ENCODE measurements at regions not wholly inside any gene's neighbourhood (a gene's known extent, or its start where the extent isn't known, plus 50 kb on each side); places are given as distances from the start of the nearest gene placed in this dataset.

- no peak for DNase-seq (ENCODE audit: low read depth, low spot score)
- H3K9me3 ChIP-seq (ENCODE audit: insufficient read depth, low read length), result no peaks in the 10 kb centered on the region
- TF ChIP-seq ZNF274 (IDR thresholded peaks at IDR 0.05; ENCODE audit: low read depth, low read length) (no peak), SUZ12 (IDR thresholded peaks at IDR 0.05; ENCODE audit: extremely low read depth, insufficient read depth, insufficient read length) (no peak), YY1 (IDR thresholded peaks at IDR 0.05; ENCODE audit: insufficient read depth, insufficient read length) (no peak)
- H3K27me3 ChIP-seq (ENCODE audit: insufficient read depth, insufficient read length), result no peaks in the 10 kb centered on the region
- H3K4me3 ChIP-seq (ENCODE audit: insufficient read length, low read depth), result no peak overlapping the region
- no peaks in the 10 kb centered on the region for H3K36me3 ChIP-seq (ENCODE audit: insufficient read depth, insufficient read length, low read length)
- H3K4me1 ChIP-seq (ENCODE audit: insufficient read depth, insufficient read length), result no peaks in the 10 kb centered on the region
- H3K9ac ChIP-seq (ENCODE audit: insufficient read length, low read depth), result no peak overlapping the region
Observed at GRCh38 chr9:90559075-90560073, 83.2 kb downstream of the DIRAS2 start.
